Endothelial cell of umbilical vein (primary cell): ENCODE measurements at regions not wholly inside any gene's neighbourhood (a gene's known extent, or its start where the extent isn't known, plus 50 kb on each side); places are given as distances from the start of the nearest gene placed in this dataset.

Source experiments
- BruUV-seq: library from RNA; stranded (reverse); fragments of 400-500 nt; replicated peaks from 2 replicates; lab custom pipeline; 2021; lab: Mats Ljungman, UMichigan
- CTCF ChIA-PET: fragments of 300-600, 350-600 bp; sonication (Branson Sonifier 250); formaldehyde crosslinking; loops from one replicate; lab custom pipeline; 2021; ENCODE audit warnings: antibody characterized with exemption, inconsistent platforms; lab: Charles Lee
- POLR2A ChIA-PET: fragments of 300-600, 350-600 bp; sonication (Branson Sonifier 250); formaldehyde crosslinking; loops from one replicate; lab custom pipeline; 2021; ENCODE audit warnings: antibody characterized with exemption, inconsistent platforms; lab: Charles Lee
- DNase-seq: peaks from one replicate; pipeline ENCODE4 v3.0.0-alpha.2; 2011; ENCODE audit warnings: low read depth, low spot score
- FAIRE-seq: peaks from 2 replicates; lab custom pipeline; 2011; peaks lifted over from hg19 to GRCh38; lab: Jason Lieb, UNC
- H2AFZ ChIP-seq: 2 replicates; pipeline ENCODE4 v1.6.0; 2012; ENCODE audit warnings: low read depth, low read length, control low read depth, inconsistent platforms
- H3K27ac ChIP-seq: 2 replicates; pipeline ENCODE4 v1.5.1; 2011; ENCODE audit warnings: low read depth, mild to moderate bottlenecking, control low read depth, low read length, moderate library complexity; ENCODE audit not compliant: insufficient read depth
- H3K27me3 ChIP-seq, 2 experiments: 2 replicates each; pipeline versions ENCODE4 v1.6.0 to v1.6.1; 2011; ENCODE audit warnings: low read length in 2 of 2, mixed read lengths in 1 of 2; ENCODE audit not compliant: control insufficient read depth in 2 of 2, insufficient read depth in 2 of 2
- H3K36me3 ChIP-seq, 2 experiments: 2 replicates in 1 of 2; 3 replicates in 1 of 2; pipeline ENCODE4 v1.5.1; 2011; ENCODE audit warnings: low read length in 2 of 2, mild to moderate bottlenecking in 1 of 2, moderate library complexity in 1 of 2; ENCODE audit not compliant: control insufficient read depth in 2 of 2, insufficient read depth in 2 of 2; ENCODE audit errors: extremely low read depth in 1 of 2
- H3K4me1 ChIP-seq: 3 replicates; pipeline ENCODE4 v1.5.1; 2011; ENCODE audit warnings: mild to moderate bottlenecking, low read length; ENCODE audit not compliant: control insufficient read depth, insufficient read depth; ENCODE audit errors: extremely low read depth
- H3K4me2 ChIP-seq: 2 replicates; pipeline ENCODE4 v1.6.1; 2011; ENCODE audit warnings: low read length, control low read depth, mixed read lengths; ENCODE audit not compliant: insufficient read depth
- H3K4me3 ChIP-seq, 3 experiments: fragments of 200-600 bp in 1 of 3; sonication (generic), shearing (Covaris generic) in 1 of 3; replicated peaks in 1 of 3; 2 replicates each; pipeline ENCODE4 v1.5.1; 2011 to 2016; ENCODE audit warnings: control low read depth in 3 of 3, low read length in 3 of 3, mild to moderate bottlenecking in 2 of 3, inconsistent platforms in 1 of 3, low read depth in 1 of 3, moderate library complexity in 1 of 3; ENCODE audit not compliant: insufficient read depth in 1 of 3
- H3K79me2 ChIP-seq: 2 replicates; pipeline ENCODE4 v1.6.0; 2012; ENCODE audit warnings: low read length, inconsistent platforms; ENCODE audit not compliant: control insufficient read depth, insufficient read depth
- H3K9ac ChIP-seq: replicated peaks from 2 replicates; pipeline ENCODE3; 2011; ENCODE audit warnings: low read length, control low read depth; ENCODE audit not compliant: insufficient read depth; ENCODE audit errors: extremely low read depth
- H3K9me1 ChIP-seq: replicated peaks from 3 replicates; pipeline ENCODE4 v1.6.0; 2011; ENCODE audit warnings: mild to moderate bottlenecking, low read length; ENCODE audit not compliant: control insufficient read depth, insufficient read depth; ENCODE audit errors: extremely low read depth
- H3K9me3 ChIP-seq: replicated peaks from 2 replicates; pipeline ENCODE4 v1.5.1; 2012; ENCODE audit warnings: low read length, inconsistent platforms; ENCODE audit not compliant: control insufficient read depth, insufficient read depth
- H4K20me1 ChIP-seq: replicated peaks from 2 replicates; pipeline ENCODE3; 2011; ENCODE audit warnings: mild to moderate bottlenecking, low read length; ENCODE audit not compliant: control insufficient read depth, insufficient read depth; ENCODE audit errors: extremely low read depth
- CTCF ChIP-seq, 2 donors: IDR thresholded peaks; 1 replicate in 1 of 2; 2 replicates in 1 of 2; pipeline ENCODE4 v1.5.1; 2011; ENCODE audit warnings: low read length in 2 of 2, mild to moderate bottlenecking in 2 of 2, moderate library complexity in 2 of 2, control low read depth in 1 of 2, inconsistent platforms in 1 of 2, low read depth in 1 of 2; ENCODE audit not compliant: insufficient read depth in 1 of 2; ENCODE audit errors: extremely low read depth in 1 of 2
- EZH2 ChIP-seq: IDR thresholded peaks from 2 replicates; pipeline ENCODE4 v1.6.1; 2012; ENCODE audit warnings: borderline replicate concordance, low read depth, mild to moderate bottlenecking, moderate library complexity, low read length, inconsistent platforms; ENCODE audit not compliant: severe bottlenecking
- FOS ChIP-seq: IDR thresholded peaks from 2 replicates; pipeline ENCODE4 v1.6.1; 2011; ENCODE audit warnings: mild to moderate bottlenecking, low read length, moderate library complexity, borderline replicate concordance; ENCODE audit not compliant: insufficient read depth
- GATA2 ChIP-seq: IDR thresholded peaks from 2 replicates; pipeline ENCODE4 v1.7.0; 2011; ENCODE audit warnings: low read depth, mild to moderate bottlenecking, moderate library complexity, mixed read lengths, low read length; ENCODE audit not compliant: insufficient read length, insufficient read depth
- JUN ChIP-seq: IDR thresholded peaks from 2 replicates; pipeline ENCODE4 v1.6.1; 2011; ENCODE audit warnings: borderline replicate concordance, low read depth; ENCODE audit not compliant: insufficient read length, insufficient read depth
- MAX ChIP-seq: IDR thresholded peaks from 2 replicates; pipeline ENCODE4 v1.6.1; 2011; ENCODE audit not compliant: insufficient read depth, insufficient read length
- MYC ChIP-seq: IDR thresholded peaks from one replicate; pipeline ENCODE4 v1.6.1; 2011; ENCODE audit warnings: mild to moderate bottlenecking, low read depth, low read length
- POLR2A ChIP-seq: IDR thresholded peaks from 2 replicates; pipeline ENCODE4 v1.6.1; 2012; ENCODE audit warnings: low read depth, mild to moderate bottlenecking, control low read depth, low read length
- POLR2AphosphoS5 ChIP-seq: IDR thresholded peaks from 2 replicates; pipeline ENCODE4 v1.6.1; 2012; ENCODE audit warnings: low read depth, mild to moderate bottlenecking, control low read depth, low read length, moderate library complexity; ENCODE audit not compliant: insufficient read depth
- dilution Hi-C: fragments of 300-500 bp; cut with MboI; formaldehyde crosslinking; loops from one replicate; pipeline ENCODE4 v1.15.0; 2019; ENCODE audit warnings: low sequenced_read_pairs; ENCODE audit not compliant: extremely low pct_ligation_motif_present
- intact Hi-C: fragments of 100-400 bp; cut with micrococcal nuclease; formaldehyde crosslinking; loops from one replicate; pipeline ENCODE4 v1.10.0; 2022

GRCh38 chr1:109826446-109826845, 62.7 kb upstream of the EPS8L3 start:
- Histone ChIP-seq H3K27me3 (no peaks in the 10 kb centered on the region), H3K4me2 (no peak overlapping the region), H3K9me3 (no peaks in the 10 kb centered on the region), H3K9me1 (no peaks in the 10 kb centered on the region), H2AFZ (no peak overlapping the region), H3K36me3 (no peaks in the 10 kb centered on the region), H3K27ac (no peak overlapping the region), H3K79me2 (no peaks in the 10 kb centered on the region), H3K4me3 (no peak overlapping the region), H4K20me1 (no peaks in the 10 kb centered on the region), H3K9ac (no peak overlapping the region), H3K4me1 (peaks cover 3% of the 10 kb centered on the region)
- no peak for DNase-seq
- no TSS peak for BruUV-seq
- POLR2A ChIA-PET = no interaction called here
- FAIRE-seq = no peak
- dilution Hi-C loops = no loop called here
- TF ChIP-seq MAX = no peak
- no peak for TF ChIP-seq POLR2AphosphoS5
- TF ChIP-seq JUN = no peak
- TF ChIP-seq POLR2A = no peak
- TF ChIP-seq GATA2 = no peak
- TF ChIP-seq FOS = no peak
- no peak for TF ChIP-seq MYC
- TF ChIP-seq EZH2 = no peak
- TF ChIP-seq CTCF (IDR thresholded peaks at IDR 0.05; ENCODE audit: extremely low read depth in 1 of 2, insufficient read depth in 1 of 2, low read depth in 1 of 2, low read length in 2 of 2) = no peak
- intact Hi-C loops = no loop called here
- CTCF ChIA-PET = interaction anchor here (0.7 to 1.7 kb wide), 5 partner anchors 8 to 158 kb away, joined by 3 to 5 read pairs (median 4); partner anchors contain the start of gene AHCYL1
